GM23338 (cell line): ENCODE measurements at regions not wholly inside any gene's neighbourhood (a gene's known extent, or its start where the extent isn't known, plus 50 kb on each side); places are given as distances from the start of the nearest gene placed in this dataset.

Source experiments
- ATAC-seq: fragments of 200-7000 bp; cut with Tn5 transposase; 3 replicates; pipeline ENCODE4 v1.9.1; 2020
- DNase-seq: peaks from one replicate; pipeline ENCODE4 v3.0.0-alpha.2; 2015; ENCODE audit warnings: low spot score
- H2AFZ ChIP-seq: fragments of 200-600 bp; sonication (generic); 2 replicates; pipeline ENCODE4 v1.8.0; 2016; ENCODE audit warnings: antibody characterized with exemption, mild to moderate bottlenecking, moderate library complexity
- H3F3A ChIP-seq: fragments of 200-600 bp; sonication (generic); replicated peaks from 2 replicates; pipeline ENCODE4 v1.8.0; 2017; ENCODE audit warnings: antibody characterized with exemption, mixed run types, low read depth
- H3K27ac ChIP-seq: fragments of 200-600 bp; sonication (generic); 2 replicates; pipeline ENCODE4 v1.6.1; 2016; ENCODE audit warnings: low read depth
- H3K27me3 ChIP-seq: fragments of 200-600 bp; sonication (generic); 2 replicates; pipeline ENCODE4 v1.8.0; 2016; ENCODE audit warnings: mild to moderate bottlenecking, mixed run types, moderate library complexity; ENCODE audit not compliant: insufficient read depth
- H3K36me3 ChIP-seq: fragments of 200-600 bp; sonication (generic); 2 replicates; pipeline ENCODE4 v1.8.0; 2016; ENCODE audit warnings: mild to moderate bottlenecking; ENCODE audit not compliant: insufficient read depth
- H3K4me1 ChIP-seq: fragments of 200-600 bp; sonication (generic); 2 replicates; pipeline ENCODE4 v1.8.0; 2016; ENCODE audit warnings: mild to moderate bottlenecking, moderate library complexity; ENCODE audit not compliant: insufficient read depth
- H3K4me2 ChIP-seq: fragments of 200-600 bp; sonication (generic); 2 replicates; pipeline ENCODE4 v1.7.1; 2017; ENCODE audit warnings: mixed run types
- H3K4me3 ChIP-seq: fragments of 200-600 bp; sonication (generic); 2 replicates; pipeline ENCODE4 v1.6.1; 2016; ENCODE audit warnings: mixed run types
- H3K79me2 ChIP-seq: fragments of 200-600 bp; sonication (generic); replicated peaks from 2 replicates; pipeline ENCODE4 v1.8.0; 2017; ENCODE audit warnings: mild to moderate bottlenecking; ENCODE audit not compliant: insufficient read depth
- H3K9me2 ChIP-seq: fragments of 200-600 bp; sonication (generic); 2 replicates; pipeline ENCODE4 v1.8.0; 2017; ENCODE audit not compliant: insufficient read depth
- H4K20me1 ChIP-seq: fragments of 200-600 bp; sonication (generic); replicated peaks from 2 replicates; pipeline ENCODE4 v1.8.0; 2017; ENCODE audit warnings: mild to moderate bottlenecking; ENCODE audit not compliant: insufficient read depth
- H3K27ac Mint-ChIP-seq: 2 replicates; pipeline ENCODE4 v1.8.0; 2020; ENCODE audit warnings: inconsistent platforms, mild to moderate bottlenecking, moderate library complexity, mixed read lengths
- H3K27me3 Mint-ChIP-seq: 3 replicates; pipeline ENCODE4 v1.8.0; 2022; ENCODE audit warnings: low read depth, mild to moderate bottlenecking, moderate library complexity, mixed read lengths, inconsistent platforms; ENCODE audit not compliant: insufficient read depth, poor library complexity
- H3K36me3 Mint-ChIP-seq: 3 replicates; pipeline ENCODE4 v1.8.0; 2021; ENCODE audit warnings: low read depth, mild to moderate bottlenecking, inconsistent platforms, moderate library complexity, mixed read lengths
- H3K4me1 Mint-ChIP-seq: 3 replicates; pipeline ENCODE4 v1.8.0; 2020; ENCODE audit warnings: mild to moderate bottlenecking, inconsistent platforms, mixed read lengths
- H3K4me3 Mint-ChIP-seq: 3 replicates; pipeline ENCODE4 v1.8.0; 2021; ENCODE audit warnings: moderate library complexity, mild to moderate bottlenecking, inconsistent platforms, mixed read lengths
- H3K9me3 Mint-ChIP-seq: 3 replicates; pipeline ENCODE4 v1.8.0; 2020; ENCODE audit warnings: moderate library complexity, mild to moderate bottlenecking, inconsistent platforms, mixed read lengths
- EZH2 ChIP-seq: fragments of 200-600 bp; sonication (generic); IDR thresholded peaks from one replicate; pipeline ENCODE4 v1.8.0; 2017; ENCODE audit warnings: antibody characterized with exemption, mild to moderate bottlenecking, low read depth; ENCODE audit not compliant: unreplicated experiment
- EZH2phosphoT487 ChIP-seq: fragments of 200-600 bp; sonication (generic); IDR thresholded peaks from one replicate; pipeline ENCODE4 v1.8.1; 2018; ENCODE audit warnings: antibody characterized with exemption; ENCODE audit not compliant: unreplicated experiment
- JUNB ChIP-seq: IDR thresholded peaks from one replicate; pipeline ENCODE4 v1.6.1; 2016; ENCODE audit warnings: antibody characterized with exemption; ENCODE audit not compliant: unreplicated experiment
- POLR2AphosphoS5 ChIP-seq: IDR thresholded peaks from 2 replicates; pipeline ENCODE4 v1.6.1; 2016; ENCODE audit warnings: antibody characterized with exemption, low read depth
- ZNF114 ChIP-seq: fragments of 250-450 bp; sonication (Bioruptor Pico); IDR thresholded peaks from 2 replicates; pipeline ENCODE4 v1.5.0; 2020; ENCODE audit warnings: mild to moderate bottlenecking, moderate library complexity
- ZNF331 ChIP-seq: fragments of 250-450 bp; sonication (Bioruptor Pico); IDR thresholded peaks from 2 replicates; pipeline ENCODE4 v1.5.0; 2020; ENCODE audit warnings: low read depth, mild to moderate bottlenecking, moderate library complexity
- TF ChIP-seq, protein P1 (sequence below): IDR thresholded peaks from 2 replicates; pipeline ENCODE4 v1.6.1; 2016; ENCODE audit warnings: antibody characterized with exemption
- TF ChIP-seq, protein P2 (sequence below): IDR thresholded peaks from one replicate; pipeline ENCODE4 v1.6.1; 2018; ENCODE audit warnings: antibody characterized with exemption; ENCODE audit not compliant: unreplicated experiment
- TF ChIP-seq, protein P3 (sequence below): fragments of 250-450 bp; sonication (Bioruptor Pico); IDR thresholded peaks from 2 replicates; pipeline ENCODE4 v1.5.0; 2020; ENCODE audit warnings: mild to moderate bottlenecking, moderate library complexity
- TF ChIP-seq, protein P4 (sequence below), 2 experiments: fragments of 200-600 bp in 1 of 2; sonication (generic) in 1 of 2; conservative IDR thresholded peaks; 2 replicates each; pipeline versions ENCODE4 v1.5.1 to v1.6.1; 2016 to 2017; ENCODE audit warnings: antibody characterized with exemption in 2 of 2, low read depth in 2 of 2, mild to moderate bottlenecking in 2 of 2, moderate library complexity in 1 of 2

DNA sequence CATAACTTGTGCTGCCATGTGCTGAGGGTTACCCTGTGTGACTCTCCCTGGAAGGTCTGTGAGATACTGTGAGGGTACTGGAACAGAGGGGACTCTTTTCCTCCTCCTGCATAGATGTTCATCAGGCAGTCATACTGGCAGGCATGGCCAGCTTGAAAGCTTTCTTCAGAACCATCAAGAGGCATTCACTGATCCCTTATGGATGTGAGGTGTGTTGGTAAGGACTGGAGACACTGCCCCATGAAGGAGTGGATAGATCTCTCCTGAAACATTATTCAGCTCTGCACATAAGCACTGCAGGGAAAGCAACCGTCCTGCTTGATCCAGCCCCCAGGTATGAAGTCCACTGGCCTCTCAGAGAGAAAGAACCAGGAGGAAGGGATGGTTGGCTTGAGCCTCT lies 176.6 kb upstream of the ARL4C start:
- no peak for DNase-seq
- H3K4me1 ChIP-seq: peaks cover 22% of the 10 kb centered on the region
- peaks cover 15% of the 10 kb centered on the region for H3K9me3 Mint-ChIP-seq
- no peak for ATAC-seq
- TF ChIP-seq POLR2AphosphoS5 (no peak), JUNB (no peak), EZH2 (no peak), EZH2phosphoT487 (no peak), ZNF114 (CRISPR knock-in tag) (no peak), ZNF331 (no peak)
- TF ChIP-seq, protein P1, sequence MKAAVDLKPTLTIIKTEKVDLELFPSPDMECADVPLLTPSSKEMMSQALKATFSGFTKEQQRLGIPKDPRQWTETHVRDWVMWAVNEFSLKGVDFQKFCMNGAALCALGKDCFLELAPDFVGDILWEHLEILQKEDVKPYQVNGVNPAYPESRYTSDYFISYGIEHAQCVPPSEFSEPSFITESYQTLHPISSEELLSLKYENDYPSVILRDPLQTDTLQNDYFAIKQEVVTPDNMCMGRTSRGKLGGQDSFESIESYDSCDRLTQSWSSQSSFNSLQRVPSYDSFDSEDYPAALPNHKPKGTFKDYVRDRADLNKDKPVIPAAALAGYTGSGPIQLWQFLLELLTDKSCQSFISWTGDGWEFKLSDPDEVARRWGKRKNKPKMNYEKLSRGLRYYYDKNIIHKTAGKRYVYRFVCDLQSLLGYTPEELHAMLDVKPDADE: no peak
- TF ChIP-seq, protein P2, sequence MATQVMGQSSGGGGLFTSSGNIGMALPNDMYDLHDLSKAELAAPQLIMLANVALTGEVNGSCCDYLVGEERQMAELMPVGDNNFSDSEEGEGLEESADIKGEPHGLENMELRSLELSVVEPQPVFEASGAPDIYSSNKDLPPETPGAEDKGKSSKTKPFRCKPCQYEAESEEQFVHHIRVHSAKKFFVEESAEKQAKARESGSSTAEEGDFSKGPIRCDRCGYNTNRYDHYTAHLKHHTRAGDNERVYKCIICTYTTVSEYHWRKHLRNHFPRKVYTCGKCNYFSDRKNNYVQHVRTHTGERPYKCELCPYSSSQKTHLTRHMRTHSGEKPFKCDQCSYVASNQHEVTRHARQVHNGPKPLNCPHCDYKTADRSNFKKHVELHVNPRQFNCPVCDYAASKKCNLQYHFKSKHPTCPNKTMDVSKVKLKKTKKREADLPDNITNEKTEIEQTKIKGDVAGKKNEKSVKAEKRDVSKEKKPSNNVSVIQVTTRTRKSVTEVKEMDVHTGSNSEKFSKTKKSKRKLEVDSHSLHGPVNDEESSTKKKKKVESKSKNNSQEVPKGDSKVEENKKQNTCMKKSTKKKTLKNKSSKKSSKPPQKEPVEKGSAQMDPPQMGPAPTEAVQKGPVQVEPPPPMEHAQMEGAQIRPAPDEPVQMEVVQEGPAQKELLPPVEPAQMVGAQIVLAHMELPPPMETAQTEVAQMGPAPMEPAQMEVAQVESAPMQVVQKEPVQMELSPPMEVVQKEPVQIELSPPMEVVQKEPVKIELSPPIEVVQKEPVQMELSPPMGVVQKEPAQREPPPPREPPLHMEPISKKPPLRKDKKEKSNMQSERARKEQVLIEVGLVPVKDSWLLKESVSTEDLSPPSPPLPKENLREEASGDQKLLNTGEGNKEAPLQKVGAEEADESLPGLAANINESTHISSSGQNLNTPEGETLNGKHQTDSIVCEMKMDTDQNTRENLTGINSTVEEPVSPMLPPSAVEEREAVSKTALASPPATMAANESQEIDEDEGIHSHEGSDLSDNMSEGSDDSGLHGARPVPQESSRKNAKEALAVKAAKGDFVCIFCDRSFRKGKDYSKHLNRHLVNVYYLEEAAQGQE: no peak
- TF ChIP-seq, protein P3, sequence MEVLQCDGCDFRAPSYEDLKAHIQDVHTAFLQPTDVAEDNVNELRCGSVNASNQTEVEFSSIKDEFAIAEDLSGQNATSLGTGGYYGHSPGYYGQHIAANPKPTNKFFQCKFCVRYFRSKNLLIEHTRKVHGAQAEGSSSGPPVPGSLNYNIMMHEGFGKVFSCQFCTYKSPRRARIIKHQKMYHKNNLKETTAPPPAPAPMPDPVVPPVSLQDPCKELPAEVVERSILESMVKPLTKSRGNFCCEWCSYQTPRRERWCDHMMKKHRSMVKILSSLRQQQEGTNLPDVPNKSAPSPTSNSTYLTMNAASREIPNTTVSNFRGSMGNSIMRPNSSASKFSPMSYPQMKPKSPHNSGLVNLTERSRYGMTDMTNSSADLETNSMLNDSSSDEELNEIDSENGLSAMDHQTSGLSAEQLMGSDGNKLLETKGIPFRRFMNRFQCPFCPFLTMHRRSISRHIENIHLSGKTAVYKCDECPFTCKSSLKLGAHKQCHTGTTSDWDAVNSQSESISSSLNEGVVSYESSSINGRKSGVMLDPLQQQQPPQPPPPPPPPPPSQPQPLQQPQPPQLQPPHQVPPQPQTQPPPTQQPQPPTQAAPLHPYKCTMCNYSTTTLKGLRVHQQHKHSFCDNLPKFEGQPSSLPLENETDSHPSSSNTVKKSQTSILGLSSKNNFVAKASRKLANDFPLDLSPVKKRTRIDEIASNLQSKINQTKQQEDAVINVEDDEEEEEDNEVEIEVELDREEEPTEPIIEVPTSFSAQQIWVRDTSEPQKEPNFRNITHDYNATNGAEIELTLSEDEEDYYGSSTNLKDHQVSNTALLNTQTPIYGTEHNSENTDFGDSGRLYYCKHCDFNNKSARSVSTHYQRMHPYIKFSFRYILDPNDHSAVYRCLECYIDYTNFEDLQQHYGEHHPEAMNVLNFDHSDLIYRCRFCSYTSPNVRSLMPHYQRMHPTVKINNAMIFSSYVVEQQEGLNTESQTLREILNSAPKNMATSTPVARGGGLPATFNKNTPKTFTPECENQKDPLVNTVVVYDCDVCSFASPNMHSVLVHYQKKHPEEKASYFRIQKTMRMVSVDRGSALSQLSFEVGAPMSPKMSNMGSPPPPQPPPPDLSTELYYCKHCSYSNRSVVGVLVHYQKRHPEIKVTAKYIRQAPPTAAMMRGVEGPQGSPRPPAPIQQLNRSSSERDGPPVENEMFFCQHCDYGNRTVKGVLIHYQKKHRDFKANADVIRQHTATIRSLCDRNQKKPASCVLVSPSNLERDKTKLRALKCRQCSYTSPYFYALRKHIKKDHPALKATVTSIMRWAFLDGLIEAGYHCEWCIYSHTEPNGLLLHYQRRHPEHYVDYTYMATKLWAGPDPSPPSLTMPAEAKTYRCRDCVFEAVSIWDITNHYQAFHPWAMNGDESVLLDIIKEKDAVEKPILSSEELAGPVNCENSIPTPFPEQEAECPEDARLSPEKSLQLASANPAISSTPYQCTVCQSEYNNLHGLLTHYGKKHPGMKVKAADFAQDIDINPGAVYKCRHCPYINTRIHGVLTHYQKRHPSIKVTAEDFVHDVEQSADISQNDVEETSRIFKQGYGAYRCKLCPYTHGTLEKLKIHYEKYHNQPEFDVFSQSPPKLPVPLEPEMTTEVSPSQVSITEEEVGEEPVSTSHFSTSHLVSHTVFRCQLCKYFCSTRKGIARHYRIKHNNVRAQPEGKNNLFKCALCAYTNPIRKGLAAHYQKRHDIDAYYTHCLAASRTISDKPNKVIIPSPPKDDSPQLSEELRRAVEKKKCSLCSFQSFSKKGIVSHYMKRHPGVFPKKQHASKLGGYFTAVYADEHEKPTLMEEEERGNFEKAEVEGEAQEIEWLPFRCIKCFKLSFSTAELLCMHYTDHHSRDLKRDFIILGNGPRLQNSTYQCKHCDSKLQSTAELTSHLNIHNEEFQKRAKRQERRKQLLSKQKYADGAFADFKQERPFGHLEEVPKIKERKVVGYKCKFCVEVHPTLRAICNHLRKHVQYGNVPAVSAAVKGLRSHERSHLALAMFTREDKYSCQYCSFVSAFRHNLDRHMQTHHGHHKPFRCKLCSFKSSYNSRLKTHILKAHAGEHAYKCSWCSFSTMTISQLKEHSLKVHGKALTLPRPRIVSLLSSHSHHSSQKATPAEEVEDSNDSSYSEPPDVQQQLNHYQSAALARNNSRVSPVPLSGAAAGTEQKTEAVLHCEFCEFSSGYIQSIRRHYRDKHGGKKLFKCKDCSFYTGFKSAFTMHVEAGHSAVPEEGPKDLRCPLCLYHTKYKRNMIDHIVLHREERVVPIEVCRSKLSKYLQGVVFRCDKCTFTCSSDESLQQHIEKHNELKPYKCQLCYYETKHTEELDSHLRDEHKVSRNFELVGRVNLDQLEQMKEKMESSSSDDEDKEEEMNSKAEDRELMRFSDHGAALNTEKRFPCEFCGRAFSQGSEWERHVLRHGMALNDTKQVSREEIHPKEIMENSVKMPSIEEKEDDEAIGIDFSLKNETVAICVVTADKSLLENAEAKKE: no peak
- TF ChIP-seq, protein P4, sequence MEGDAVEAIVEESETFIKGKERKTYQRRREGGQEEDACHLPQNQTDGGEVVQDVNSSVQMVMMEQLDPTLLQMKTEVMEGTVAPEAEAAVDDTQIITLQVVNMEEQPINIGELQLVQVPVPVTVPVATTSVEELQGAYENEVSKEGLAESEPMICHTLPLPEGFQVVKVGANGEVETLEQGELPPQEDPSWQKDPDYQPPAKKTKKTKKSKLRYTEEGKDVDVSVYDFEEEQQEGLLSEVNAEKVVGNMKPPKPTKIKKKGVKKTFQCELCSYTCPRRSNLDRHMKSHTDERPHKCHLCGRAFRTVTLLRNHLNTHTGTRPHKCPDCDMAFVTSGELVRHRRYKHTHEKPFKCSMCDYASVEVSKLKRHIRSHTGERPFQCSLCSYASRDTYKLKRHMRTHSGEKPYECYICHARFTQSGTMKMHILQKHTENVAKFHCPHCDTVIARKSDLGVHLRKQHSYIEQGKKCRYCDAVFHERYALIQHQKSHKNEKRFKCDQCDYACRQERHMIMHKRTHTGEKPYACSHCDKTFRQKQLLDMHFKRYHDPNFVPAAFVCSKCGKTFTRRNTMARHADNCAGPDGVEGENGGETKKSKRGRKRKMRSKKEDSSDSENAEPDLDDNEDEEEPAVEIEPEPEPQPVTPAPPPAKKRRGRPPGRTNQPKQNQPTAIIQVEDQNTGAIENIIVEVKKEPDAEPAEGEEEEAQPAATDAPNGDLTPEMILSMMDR (conservative IDR thresholded peaks at IDR 0.05; ENCODE audit: low read depth in 2 of 2): no peak
- H3K4me3 ChIP-seq: no peak overlapping the region
- H3K27me3 ChIP-seq: no peaks in the 10 kb centered on the region
- H3K27ac Mint-ChIP-seq: no peak overlapping the region
- H3K9me2 ChIP-seq: peaks cover 30% of the 10 kb centered on the region
- H3K4me1 Mint-ChIP-seq: peaks cover 37% of the 10 kb centered on the region
- H3K79me2 ChIP-seq: no peaks in the 10 kb centered on the region
- no peak overlapping the region for H3K27ac ChIP-seq
- H3K36me3 Mint-ChIP-seq: peaks cover 13% of the 10 kb centered on the region
- H3K4me3 Mint-ChIP-seq: no peak overlapping the region
- H2AFZ ChIP-seq: no peak overlapping the region
- H3K27me3 Mint-ChIP-seq: peaks cover 12% of the 10 kb centered on the region
- no peaks in the 10 kb centered on the region for H4K20me1 ChIP-seq
- no peaks in the 10 kb centered on the region for H3K36me3 ChIP-seq
- peaks cover 14% of the 10 kb centered on the region; the same call in 1 of the 2 replicates for H3F3A ChIP-seq
- no peak overlapping the region for H3K4me2 ChIP-seq
